Spleen (tissue), 7 donors: ENCODE measurements at regions not wholly inside any gene's neighbourhood (a gene's known extent, or its start where the extent isn't known, plus 50 kb on each side); places are given as distances from the start of the nearest gene placed in this dataset.

ENCODE experiments used
- POLR2A ChIP-seq, 3 donors: fragments of 450-650 bp; IDR thresholded peaks; one replicate each; pipeline ENCODE4 v1.5.1; 2017; ENCODE audit warnings: antibody characterized with exemption in 3 of 3, mild to moderate bottlenecking in 1 of 3
- POLR2AphosphoS5 ChIP-seq, 3 donors: sonication (generic); formaldehyde crosslinking; IDR thresholded peaks; one replicate each; pipeline ENCODE4 v1.5.1; 2017; ENCODE audit warnings: antibody characterized with exemption in 3 of 3
- TF ChIP-seq, protein P1 (sequence below), 11 experiments: fragments of 200-600 bp in 7 of 11; fragments of 450-650 bp in 4 of 11; sonication (generic) in 4 of 11; IDR thresholded peaks in 8 of 11; conservative IDR thresholded peaks in 3 of 11; 1 replicate in 7 of 11; 2 replicates in 4 of 11; pipeline versions ENCODE4 v1.4.0 to v1.8.0; 2016 to 2021; ENCODE audit warnings: antibody characterized with exemption in 11 of 11, inconsistent platforms in 4 of 11, mild to moderate bottlenecking in 1 of 11
- donor health status: DM: no; HTN: no; CAD: no; lungs with moderate emphysema.
- donor health status: DM: no; HTN: no; CAD: no.
- donor health status: DM: no; HTN: no; CAD: no.

DNA sequence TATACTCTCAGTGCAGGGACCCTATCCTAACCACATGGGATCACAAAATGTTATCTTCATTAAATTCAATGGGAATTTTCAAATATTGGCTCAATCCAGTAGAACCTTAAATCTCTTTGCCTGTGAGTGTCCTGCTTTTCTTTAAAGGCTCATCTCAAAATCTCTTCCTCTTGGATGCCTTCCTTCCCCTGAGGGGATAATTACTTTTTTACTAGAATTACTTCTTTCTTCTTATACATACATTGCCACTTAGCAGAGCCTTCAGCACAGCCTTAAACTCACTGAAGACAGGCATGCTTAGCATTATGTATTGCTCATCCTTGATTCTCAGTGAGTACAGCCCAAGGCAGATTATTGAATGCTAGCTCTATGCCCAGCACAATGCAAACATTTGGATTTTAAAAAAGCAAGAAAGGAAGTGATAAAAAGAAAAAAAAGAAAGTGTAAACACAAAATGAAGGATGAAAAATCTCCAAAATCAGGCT lies 1918.0 kb upstream of the FLRT2 start:
- TF ChIP-seq, protein P1, sequence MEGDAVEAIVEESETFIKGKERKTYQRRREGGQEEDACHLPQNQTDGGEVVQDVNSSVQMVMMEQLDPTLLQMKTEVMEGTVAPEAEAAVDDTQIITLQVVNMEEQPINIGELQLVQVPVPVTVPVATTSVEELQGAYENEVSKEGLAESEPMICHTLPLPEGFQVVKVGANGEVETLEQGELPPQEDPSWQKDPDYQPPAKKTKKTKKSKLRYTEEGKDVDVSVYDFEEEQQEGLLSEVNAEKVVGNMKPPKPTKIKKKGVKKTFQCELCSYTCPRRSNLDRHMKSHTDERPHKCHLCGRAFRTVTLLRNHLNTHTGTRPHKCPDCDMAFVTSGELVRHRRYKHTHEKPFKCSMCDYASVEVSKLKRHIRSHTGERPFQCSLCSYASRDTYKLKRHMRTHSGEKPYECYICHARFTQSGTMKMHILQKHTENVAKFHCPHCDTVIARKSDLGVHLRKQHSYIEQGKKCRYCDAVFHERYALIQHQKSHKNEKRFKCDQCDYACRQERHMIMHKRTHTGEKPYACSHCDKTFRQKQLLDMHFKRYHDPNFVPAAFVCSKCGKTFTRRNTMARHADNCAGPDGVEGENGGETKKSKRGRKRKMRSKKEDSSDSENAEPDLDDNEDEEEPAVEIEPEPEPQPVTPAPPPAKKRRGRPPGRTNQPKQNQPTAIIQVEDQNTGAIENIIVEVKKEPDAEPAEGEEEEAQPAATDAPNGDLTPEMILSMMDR (IDR thresholded peaks at IDR 0.05 in 8 of 11, conservative IDR thresholded peaks at IDR 0.05 in 3 of 11): no peak
- TF ChIP-seq POLR2AphosphoS5 (IDR thresholded peaks at IDR 0.05) (no peak), POLR2A (IDR thresholded peaks at IDR 0.05) (no peak)
